ENCODE measurements at regions not wholly inside any gene's neighbourhood (a gene's known extent, or its start where the extent isn't known, plus 50 kb on each side); places are given as distances from the start of the nearest gene placed in this dataset.
"Not testable (repeated sequence)": the region's sequence is repeated elsewhere in the genome, so short reads cannot be mapped to it uniquely, and the experiment has no call there.

- TF ChIP-seq CTCF (IDR thresholded peaks at IDR 0.05; ENCODE audit: low read length); EZH2 (IDR thresholded peaks at IDR 0.05; ENCODE audit: borderline replicate concordance, low read length): not testable (repeated sequence)
Observed at GRCh38 chr15:20289538-20290103, 252.0 kb downstream of the GOLGA6L6 start.
